ENCODE measurements at regions not wholly inside any gene's neighbourhood (a gene's known extent, or its start where the extent isn't known, plus 50 kb on each side); places are given as distances from the start of the nearest gene placed in this dataset.

GRCh38 chr12:112559784-112560183, 141.0 kb downstream of the PTPN11 start:
- no peak for DNase-seq (ENCODE audit: low spot score)

- no peak for DNase-seq (ENCODE audit: low spot score)
These were observed 145.5 kb downstream of the PTPN11 start for GRCh38 chr12:112564160-112564784.

GRCh38 chr12:112568641-112569040, 149.9 kb downstream of the PTPN11 start:
- no peak for DNase-seq (ENCODE audit: low spot score)

- no peak for DNase-seq (ENCODE audit: low spot score)
These were observed 151.3 kb downstream of the PTPN11 start for GRCh38 chr12:112570096-112570495.

- DNase-seq (ENCODE audit: low spot score), result no peak
These were observed 154.4 kb downstream of the PTPN11 start for GRCh38 chr12:112573141-112573540.

- DNase-seq (ENCODE audit: low spot score), result no peak
These were observed 156.3 kb downstream of the PTPN11 start for GRCh38 chr12:112574896-112575558.

- DNase-seq (ENCODE audit: low spot score), result no peak
These were observed 156.9 kb downstream of the PTPN11 start for GRCh38 chr12:112575559-112576067.

- no peak for DNase-seq (ENCODE audit: low spot score)
These were observed 159.0 kb downstream of the PTPN11 start for GRCh38 chr12:112577473-112578329.

- no peak for DNase-seq (ENCODE audit: low spot score)
These were observed 165.5 kb downstream of the PTPN11 start for GRCh38 chr12:112584266-112584722.

GRCh38 chr12:112586148-112586783, 167.5 kb downstream of the PTPN11 start:
- no peak for DNase-seq (ENCODE audit: low spot score)

- DNase-seq (ENCODE audit: low spot score), result no peak
These were observed 170.5 kb downstream of the PTPN11 start for GRCh38 chr12:112589275-112589674.

- DNase-seq (ENCODE audit: low spot score), result no peak
These were observed 171.5 kb downstream of the PTPN11 start for GRCh38 chr12:112590281-112590680.

- no peak for DNase-seq (ENCODE audit: low spot score)
These were observed 172.7 kb downstream of the PTPN11 start for GRCh38 chr12:112591488-112591887.

- DNase-seq (ENCODE audit: low spot score), result no peak
These were observed 176.7 kb downstream of the PTPN11 start for GRCh38 chr12:112595410-112595809.

- DNase-seq (ENCODE audit: low spot score), result no peak
These were observed 179.2 kb downstream of the PTPN11 start for GRCh38 chr12:112597986-112598385.

- DNase-seq (ENCODE audit: low spot score), result no peak
These were observed 179.9 kb downstream of the PTPN11 start for GRCh38 chr12:112598626-112599025.

- DNase-seq (ENCODE audit: low spot score), result no peak
These were observed 181.1 kb downstream of the PTPN11 start for GRCh38 chr12:112599871-112600270.

- no peak for DNase-seq (ENCODE audit: low spot score)
These were observed 183.4 kb downstream of the PTPN11 start for GRCh38 chr12:112602150-112602549.

- DNase-seq (ENCODE audit: low spot score), result no peak
These were observed 184.8 kb upstream of the RPH3A start for GRCh38 chr12:112606611-112607365.

GRCh38 chr12:112607427-112607826, 184.1 kb upstream of the RPH3A start:
- no peak for DNase-seq (ENCODE audit: low spot score)

GRCh38 chr12:112611908-112612307, 179.6 kb upstream of the RPH3A start:
- DNase-seq (ENCODE audit: low spot score), result no peak

Data from kidney capillary endothelial cell (primary cell).